ENCODE measurements at regions not wholly inside any gene's neighbourhood (a gene's known extent, or its start where the extent isn't known, plus 50 kb on each side); places are given as distances from the start of the nearest gene placed in this dataset.

GRCh38 chr5:164637931-164638521 lies 1132.6 kb downstream of the MAT2B start:
- FAIRE-seq: no peak

GRCh38 chr5:164649266-164649665 lies 1143.8 kb downstream of the MAT2B start:
- FAIRE-seq: no peak

- FAIRE-seq: no peak
These were observed 1145.0 kb downstream of the MAT2B start for GRCh38 chr5:164650427-164650826.

GRCh38 chr5:164651546-164652275 lies 1146.3 kb downstream of the MAT2B start:
- no peak for FAIRE-seq

GRCh38 chr5:164652276-164652660 lies 1146.8 kb downstream of the MAT2B start:
- FAIRE-seq: no peak

- FAIRE-seq: no peak
These were observed 1158.0 kb downstream of the MAT2B start for GRCh38 chr5:164663198-164663989.

GRCh38 chr5:164671640-164672039 lies 1166.2 kb downstream of the MAT2B start:
- FAIRE-seq: no peak

GRCh38 chr5:164672205-164672604 lies 1166.8 kb downstream of the MAT2B start:
- no peak for FAIRE-seq

GRCh38 chr5:164672931-164673694 lies 1167.7 kb downstream of the MAT2B start:
- peak; percentile 35 for FAIRE-seq

- FAIRE-seq: no peak
These were observed 1174.0 kb downstream of the MAT2B start for GRCh38 chr5:164679461-164679860.

- FAIRE-seq: no peak
These were observed 1174.8 kb downstream of the MAT2B start for GRCh38 chr5:164680216-164680615.

- no peak for FAIRE-seq
These were observed 1175.5 kb downstream of the MAT2B start for GRCh38 chr5:164680812-164681520.

- FAIRE-seq: no peak
These were observed 1182.0 kb downstream of the MAT2B start for GRCh38 chr5:164687391-164687790.

- FAIRE-seq: no peak
These were observed 1183.0 kb downstream of the MAT2B start for GRCh38 chr5:164688437-164688836.

GRCh38 chr5:164708831-164709230 lies 1203.4 kb downstream of the MAT2B start:
- no peak for FAIRE-seq

GRCh38 chr5:164713682-164714081 lies 1208.3 kb downstream of the MAT2B start:
- FAIRE-seq: no peak

- no peak for FAIRE-seq
These were observed 1215.7 kb downstream of the MAT2B start for GRCh38 chr5:164721116-164721515.

GRCh38 chr5:164721656-164722055 lies 1216.2 kb downstream of the MAT2B start:
- no peak for FAIRE-seq

- FAIRE-seq: peak; percentile 37
These were observed 1217.3 kb downstream of the MAT2B start for GRCh38 chr5:164722702-164723101.

- FAIRE-seq: no peak
These were observed 1221.6 kb downstream of the MAT2B start for GRCh38 chr5:164727012-164727411.

- FAIRE-seq: no peak
These were observed 1223.3 kb downstream of the MAT2B start for GRCh38 chr5:164728733-164729132.

GRCh38 chr5:164735334-164735733 lies 1229.9 kb downstream of the MAT2B start:
- no peak for FAIRE-seq
